Left ventricle myocardium superior (tissue), 1 donor: ENCODE measurements at regions not wholly inside any gene's neighbourhood (a gene's known extent, or its start where the extent isn't known, plus 50 kb on each side); places are given as distances from the start of the nearest gene placed in this dataset.
"Not testable (repeated sequence)": the region's sequence is repeated elsewhere in the genome, so short reads cannot be mapped to it uniquely, and the experiment has no call there.

ENCODE experiments used
- ATAC-seq: fragments of 200-7000 bp; cut with Tn5 transposase; one replicate; pipeline ENCODE4 v1.9.1; 2020; ENCODE audit warnings: mild to moderate bottlenecking, moderate library complexity
- DNase-seq: peaks from one replicate; pipeline ENCODE4 v3.0.0-alpha.2; 2020
- intact Hi-C: fragments of 100-400 bp; cut with micrococcal nuclease; formaldehyde crosslinking; loops from one replicate; pipeline ENCODE4 v1.11.0; 2022
- donor health status: DM: no; HTN: yes; CAD: no; lungs with severe emphysema.

DNA sequence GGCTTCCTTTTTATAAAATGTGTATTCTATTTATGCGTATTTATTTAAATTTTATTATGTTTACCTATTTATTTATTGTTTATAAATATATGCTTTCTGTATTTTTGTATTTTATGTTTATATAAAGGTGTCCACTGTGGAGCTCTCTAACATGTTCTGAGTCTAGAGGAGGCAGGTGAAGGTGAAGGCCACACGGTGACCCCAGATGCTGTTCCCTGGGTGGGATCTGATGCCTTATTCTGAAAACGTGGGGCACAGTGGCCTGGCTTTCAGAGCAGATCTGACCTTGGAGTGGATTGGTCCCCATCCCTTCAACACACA is 104.7 kb upstream of the SLC7A14 start:
- no peak for ATAC-seq
- intact Hi-C loops = loop anchor here (10.0 kb wide), 2 partner anchors 136 to 276 kb away; partner anchors contain the start of gene CLDN11

DNA sequence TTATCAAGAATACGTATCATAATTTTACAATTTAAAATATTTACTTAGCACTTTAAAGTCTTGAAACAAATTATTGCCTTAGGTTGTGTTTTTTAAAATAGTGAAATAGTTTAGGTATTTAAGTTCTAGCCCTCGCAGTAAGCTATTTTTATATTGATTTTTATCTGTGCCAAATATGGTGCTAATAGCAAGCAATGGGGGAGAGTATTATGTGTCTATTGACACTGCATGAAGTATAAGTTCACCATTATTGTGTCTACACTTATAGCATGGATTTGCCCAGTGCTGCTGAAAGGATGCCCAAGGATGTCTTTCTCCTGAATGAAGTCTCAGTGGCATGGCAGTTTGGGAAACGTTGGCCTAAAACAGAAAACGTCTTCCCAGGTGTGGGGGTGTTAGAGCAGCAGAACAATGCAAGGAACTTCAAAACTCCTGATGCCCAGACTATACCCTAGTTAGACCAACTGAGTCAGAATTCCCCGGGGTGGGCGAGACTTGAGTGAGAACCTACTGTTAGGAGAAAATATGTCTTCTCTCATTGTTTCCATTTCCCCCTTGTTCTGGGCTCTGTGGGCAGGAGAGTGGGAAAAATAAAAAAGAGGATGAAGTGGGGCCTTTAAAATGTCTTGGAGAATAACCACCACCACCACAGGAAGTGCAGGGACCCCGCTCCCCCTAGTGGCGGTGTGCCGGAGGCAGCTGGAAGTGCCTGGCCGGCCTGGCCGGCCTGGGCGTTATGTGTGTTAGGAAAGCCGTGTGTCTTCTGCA is 104.2 kb upstream of the SLC7A14 start:
- ATAC-seq = peak; percentile 87
- intact Hi-C loops = loop anchor here (10.0 kb wide), 2 partner anchors 135 to 275 kb away; partner anchors contain the start of gene CLDN11

More for the DNA sequence above, 104.7 kb upstream of the SLC7A14 start:
- no peak for DNase-seq

DNA sequence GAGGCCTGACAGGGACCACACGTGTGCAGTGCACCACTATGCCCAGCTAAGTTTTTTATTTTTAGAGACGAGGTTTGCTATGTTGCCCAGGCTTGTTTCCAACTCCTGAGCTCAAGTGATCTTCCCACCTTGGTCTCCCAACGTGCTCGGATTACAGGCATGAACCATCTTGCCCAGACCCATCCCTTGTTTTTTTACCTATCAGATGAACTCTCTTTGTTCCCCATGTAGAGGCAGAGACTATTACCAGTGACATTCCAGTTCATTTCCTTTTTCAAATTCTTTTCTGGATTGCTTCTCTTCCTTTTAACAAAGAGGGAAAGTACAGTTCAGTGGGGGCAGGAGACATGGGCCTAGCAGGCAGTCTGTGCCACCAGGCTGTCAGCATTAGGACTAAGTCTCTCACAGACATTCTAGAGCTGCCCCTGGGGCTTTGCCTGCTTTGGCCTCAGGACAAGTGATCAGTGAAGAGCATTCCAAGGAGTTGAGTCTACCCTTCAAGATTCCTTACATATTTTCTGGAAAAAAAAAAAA is 103.5 kb upstream of the SLC7A14 start:
- no peak for DNase-seq
- ATAC-seq = peak; percentile 54
- intact Hi-C loops = no loop called here

More for the DNA sequence above, 104.2 kb upstream of the SLC7A14 start:
- DNase-seq = peak; percentile 82

DNA sequence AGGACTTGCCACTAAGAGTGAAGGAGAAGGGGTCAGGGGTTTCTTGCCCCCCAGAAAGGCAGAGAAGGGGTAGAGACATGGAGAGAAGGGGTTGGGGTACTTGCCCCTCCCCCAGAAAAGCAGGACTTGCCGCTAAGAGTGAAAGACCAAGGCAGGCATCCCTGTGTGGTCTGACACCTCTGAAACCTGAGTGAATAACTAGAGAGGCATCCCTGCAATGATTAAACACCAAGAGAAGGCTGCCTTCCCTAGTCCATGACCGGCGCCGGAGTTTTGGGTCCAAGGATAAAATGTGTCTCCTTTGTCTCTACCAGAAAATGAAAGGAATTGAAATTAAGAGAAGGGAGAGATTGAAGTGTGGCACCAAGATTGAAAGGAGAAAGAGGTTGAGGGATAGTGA is 102.3 kb upstream of the SLC7A14 start:
- DNase-seq, ATAC-seq, intact Hi-C loops: not testable (repeated sequence)

DNA sequence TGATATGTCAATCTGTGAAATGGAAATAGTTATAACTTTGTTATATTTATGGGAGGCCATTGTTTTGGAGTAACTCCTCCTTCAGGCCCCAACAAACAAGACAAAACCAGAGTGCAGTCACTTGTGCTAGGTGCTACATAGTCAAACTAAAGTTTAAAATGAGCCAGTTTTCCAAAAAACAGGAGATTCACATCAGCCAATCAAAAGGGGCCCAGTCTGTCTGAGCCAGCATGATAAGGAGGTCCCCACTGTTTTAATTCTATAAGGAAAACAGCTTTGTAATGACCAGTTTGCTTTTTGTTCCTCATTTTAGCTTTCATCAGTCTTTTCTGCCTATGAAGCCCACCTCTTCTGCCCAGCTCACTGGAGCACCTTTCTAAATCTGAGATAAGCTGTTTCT is 94.7 kb upstream of the SLC7A14 start:
- ATAC-seq (no peak), DNase-seq (no peak)
- intact Hi-C loops = no loop called here

DNA sequence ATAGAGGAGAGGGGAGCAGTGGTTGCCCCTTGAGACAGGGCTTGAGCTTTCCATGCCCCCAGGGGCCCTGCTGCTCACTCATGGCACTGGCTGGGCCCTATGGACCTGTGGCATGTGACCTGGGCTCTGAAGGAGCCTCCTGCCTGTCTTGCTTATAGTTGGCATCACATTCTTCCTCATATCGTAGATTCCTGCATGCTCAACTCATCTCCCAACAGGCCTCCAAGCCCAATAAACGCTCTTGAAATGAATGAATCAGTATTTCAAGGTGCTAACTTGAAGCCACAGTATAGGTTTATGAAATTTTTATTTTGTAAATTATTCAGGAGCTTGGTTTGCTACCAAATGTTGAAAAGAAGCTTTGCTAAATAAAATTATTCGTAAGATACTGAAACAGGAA is 93.3 kb upstream of the SLC7A14 start:
- intact Hi-C loops = no loop called here
- ATAC-seq = no peak
- no peak for DNase-seq

DNA sequence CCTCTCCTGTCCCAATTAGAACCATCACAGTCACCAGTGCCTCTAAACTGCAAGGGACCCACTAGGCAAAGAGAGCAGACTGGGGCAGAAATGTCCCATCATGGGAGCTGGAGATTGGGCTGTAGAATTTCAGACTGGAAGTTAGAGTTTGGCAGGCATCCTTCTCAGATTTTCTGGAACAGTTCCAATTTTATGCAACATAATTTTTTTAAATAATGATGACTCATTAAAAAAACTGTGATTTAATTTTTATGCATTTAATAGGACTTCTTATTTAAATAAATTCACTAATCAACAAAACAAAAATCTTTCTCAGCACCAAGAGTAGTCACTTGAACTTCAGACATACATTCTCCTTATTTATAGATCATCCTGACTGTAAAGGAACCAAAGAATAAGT is 84.6 kb upstream of the SLC7A14 start:
- intact Hi-C loops = no loop called here
- DNase-seq (no peak), ATAC-seq (no peak)

DNA sequence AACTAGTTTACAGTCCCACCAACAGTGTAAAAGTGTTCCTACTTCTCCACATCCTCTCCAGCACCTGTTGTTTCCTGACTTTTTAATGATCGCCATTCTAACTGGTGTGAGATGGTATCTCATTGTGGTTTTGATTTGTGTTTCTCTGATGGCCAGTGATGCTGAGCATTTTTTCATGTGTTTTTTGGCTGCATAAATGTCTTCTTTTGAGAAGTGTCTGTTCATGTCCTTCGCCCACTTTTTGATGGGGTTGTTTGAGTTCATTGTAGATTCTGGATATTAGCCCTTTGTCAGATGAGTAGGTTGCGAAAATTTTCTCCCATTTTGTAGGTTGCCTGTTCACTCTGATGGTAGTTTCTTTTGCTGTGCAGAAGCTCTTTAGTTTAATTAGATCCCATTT is 77.1 kb upstream of the SLC7A14 start:
- intact Hi-C loops, ATAC-seq, DNase-seq: not testable (repeated sequence)

DNA sequence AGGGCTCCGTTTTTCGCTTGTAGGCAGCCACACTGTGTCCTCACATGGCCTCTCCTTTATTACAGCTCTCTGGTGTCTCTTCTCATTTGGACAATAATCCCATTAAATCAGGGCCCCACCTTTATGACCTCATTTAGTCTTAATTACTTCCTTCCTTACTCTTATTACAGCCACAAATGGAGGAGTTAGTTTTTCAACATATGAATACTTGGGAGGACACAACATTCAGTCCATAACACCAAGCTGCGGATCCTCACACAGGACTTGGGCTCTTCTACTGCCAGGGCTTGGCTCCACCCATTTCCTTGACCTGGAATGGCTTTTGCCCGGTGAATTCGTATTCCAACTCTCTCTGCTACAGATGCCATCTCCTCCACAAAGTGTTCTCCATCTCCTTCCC is 74.3 kb upstream of the SLC7A14 start:
- DNase-seq (no peak), ATAC-seq (no peak)
- intact Hi-C loops = no loop called here

DNA sequence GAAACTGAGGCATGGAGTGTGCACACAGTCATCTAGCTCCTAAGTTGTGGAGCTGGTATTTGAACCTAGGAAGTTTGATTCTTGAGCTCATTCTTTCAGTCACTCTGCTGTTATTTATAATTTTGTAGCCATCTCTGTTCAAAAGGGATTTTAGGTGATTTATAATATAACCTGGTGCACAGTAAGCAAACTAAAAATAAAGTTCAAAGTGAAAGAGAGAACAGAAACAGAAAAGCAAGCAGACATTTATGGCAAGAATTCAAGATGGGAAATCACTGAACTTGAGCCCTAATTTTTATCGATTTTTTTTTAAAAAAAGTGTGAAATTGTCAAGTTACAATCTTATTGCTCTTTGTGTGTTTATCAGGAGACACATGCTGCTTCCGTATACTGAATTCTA is 71.4 kb upstream of the SLC7A14 start:
- intact Hi-C loops = no loop called here
- DNase-seq = no peak
- no peak for ATAC-seq

DNA sequence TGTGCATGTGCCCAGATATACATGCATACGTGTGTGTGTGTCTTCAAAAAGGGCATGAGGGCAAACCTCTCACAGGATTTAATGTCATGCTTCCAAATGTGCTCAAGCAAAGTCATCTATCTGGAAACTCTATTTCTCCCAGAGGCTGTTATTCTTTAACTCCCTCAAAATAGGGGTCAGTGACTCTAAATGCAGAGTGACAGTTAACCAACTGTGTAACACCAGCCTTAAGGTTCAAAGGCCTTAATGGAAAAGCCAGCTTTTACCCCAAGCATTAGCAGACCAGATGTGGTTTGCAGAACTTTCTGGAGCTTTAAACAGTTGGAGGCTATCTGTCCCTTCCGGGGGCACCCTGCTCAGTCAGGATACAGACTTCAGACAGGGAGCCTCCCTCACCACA is 70.4 kb upstream of the SLC7A14 start:
- ATAC-seq = no peak
- intact Hi-C loops = no loop called here
- no peak for DNase-seq

DNA sequence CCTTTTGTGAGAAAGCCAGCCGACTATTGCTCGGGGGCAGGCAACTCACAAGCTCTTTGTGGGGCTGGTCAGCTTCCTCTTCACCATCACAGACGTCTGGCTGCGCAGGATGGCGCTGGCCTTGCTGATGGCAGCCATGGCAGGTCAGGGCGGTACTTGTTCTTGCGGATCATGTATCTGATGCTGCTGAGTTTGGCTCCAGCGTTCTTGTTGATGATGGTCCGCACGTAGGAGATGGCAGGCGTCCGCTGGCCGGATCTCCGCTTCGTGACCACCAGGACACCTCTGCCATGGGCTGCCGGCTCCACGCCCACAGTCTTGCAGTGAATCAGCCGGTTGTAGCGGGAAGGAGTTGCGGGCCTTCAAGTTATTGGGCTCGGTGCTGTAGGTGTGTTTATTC is 67.9 kb upstream of the SLC7A14 start:
- intact Hi-C loops = no loop called here
- DNase-seq (no peak), ATAC-seq (no peak)

DNA sequence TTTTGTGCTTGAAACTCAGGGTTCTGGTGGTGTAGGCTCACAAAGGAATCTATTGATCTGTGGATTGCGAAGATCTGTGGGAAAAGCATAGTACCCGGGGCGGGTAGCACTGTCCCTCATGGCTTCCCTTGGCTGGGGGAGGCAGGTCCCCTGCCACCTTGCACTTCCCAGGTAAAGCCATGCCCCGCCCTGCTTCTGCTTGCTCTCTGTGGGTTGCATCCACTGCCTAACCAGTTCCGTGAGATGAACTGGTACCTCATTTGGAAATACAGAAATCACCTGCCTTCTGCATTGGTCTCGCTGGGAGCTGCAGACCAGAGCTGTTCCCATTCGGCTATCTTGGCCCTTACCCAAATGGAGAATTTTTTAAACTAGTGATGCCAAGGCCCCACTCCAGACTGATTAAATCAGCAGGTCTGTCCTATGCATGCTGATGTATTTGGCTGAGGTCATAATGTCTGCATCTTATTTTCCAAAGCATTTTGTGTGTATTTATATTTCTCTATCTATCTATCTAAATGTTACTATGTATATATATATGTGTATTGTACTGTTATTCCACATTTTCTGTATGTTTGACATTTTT is 65.5 kb upstream of the SLC7A14 start:
- ATAC-seq (no peak), DNase-seq (no peak)
- intact Hi-C loops = no loop called here

DNA sequence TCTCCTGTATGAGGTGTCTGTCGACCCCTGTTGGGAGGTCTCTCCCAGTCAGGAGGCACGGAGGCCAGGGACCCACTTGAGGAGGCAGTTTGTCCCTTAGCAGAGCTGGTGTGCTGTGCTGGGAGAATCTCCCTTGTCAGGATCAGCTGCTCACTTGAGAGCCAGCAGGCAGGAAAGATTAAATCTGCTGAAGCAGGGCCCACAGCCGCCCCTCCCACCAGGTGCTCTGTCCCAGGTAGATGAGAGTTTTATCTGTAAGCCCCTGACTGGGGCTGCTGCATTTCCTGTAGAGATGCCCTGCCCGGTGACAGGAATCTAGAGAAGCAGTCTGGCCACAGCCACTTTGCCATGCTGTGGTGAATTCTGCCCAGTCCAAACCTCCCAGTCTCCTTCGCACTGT is 64.7 kb upstream of the SLC7A14 start:
- intact Hi-C loops, ATAC-seq, DNase-seq: not testable (repeated sequence)

DNA sequence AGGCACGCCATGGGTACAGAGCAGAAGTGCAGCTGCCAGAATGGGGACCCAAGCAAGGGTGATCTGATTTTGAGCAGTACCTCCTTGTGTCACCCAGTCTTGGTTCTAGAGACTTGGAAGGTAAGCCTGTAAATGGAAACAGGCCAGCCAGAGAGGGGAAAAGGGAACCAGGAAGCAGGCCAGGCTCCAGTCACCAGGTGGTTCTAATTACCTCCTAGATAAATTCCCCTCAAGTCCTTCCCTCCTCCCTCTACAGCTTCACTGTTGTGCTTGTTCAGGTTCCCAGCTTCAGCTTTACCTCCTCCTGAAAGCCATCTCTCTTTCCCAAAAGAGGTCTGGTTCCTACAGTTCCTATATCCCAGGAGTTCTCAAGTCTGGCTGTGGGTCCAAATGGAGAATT is 58.8 kb upstream of the SLC7A14 start:
- intact Hi-C loops = no loop called here
- DNase-seq = no peak
- ATAC-seq = no peak

DNA sequence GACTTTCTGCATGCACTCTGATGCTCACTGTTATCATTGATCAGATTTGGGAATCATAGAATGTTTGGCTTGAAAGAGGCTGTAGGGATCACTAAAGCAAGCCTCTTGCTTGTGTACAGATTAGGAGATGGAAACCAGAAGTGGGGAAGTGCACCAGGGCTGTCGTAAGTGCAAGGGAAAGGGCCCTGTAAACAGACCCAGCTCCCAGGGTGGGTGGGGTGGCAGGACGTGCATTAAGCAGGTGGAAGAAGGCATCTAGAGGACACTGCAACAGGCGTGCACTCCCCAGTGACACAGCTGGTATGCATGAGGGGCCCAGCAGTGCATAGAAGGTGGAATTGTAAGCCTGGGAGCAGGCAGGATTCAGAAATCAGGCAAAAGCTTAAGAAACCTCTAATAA is 58.0 kb upstream of the SLC7A14 start:
- DNase-seq (no peak), ATAC-seq (peak; percentile 32)
- intact Hi-C loops = no loop called here

DNA sequence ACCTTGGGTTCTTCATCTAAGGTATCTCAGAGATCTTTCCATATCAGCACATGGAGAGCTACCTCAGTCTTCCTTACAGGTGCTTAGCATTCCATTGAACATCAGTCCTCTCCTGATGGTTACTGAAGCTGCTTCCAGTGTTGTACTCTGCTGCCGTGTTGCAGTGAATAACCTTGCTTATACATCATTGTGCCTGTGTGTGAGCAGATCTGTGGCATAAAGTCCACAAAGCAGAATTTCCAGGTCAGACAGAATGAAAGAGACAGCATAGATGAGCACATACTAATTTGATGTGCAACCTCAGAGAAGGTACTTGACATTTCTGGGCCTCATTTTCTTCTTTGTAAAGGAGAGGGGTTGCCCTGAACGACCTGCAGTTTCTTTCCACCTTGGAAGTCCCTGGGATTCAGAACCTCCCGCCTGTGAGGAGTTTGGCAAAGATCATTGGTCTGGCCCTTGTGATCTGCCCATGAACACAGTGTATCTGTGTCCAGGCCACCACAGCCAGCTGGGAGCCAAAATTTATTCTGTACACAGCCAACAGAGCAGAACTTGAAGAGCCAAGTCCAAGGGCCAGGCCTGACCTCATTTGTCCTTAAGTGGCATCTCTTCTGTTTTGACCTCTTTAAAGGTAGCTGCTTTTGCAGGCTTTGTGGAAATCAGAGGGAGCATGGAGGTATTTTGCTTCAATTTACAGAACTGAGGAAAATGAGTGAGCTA is 57.2 kb upstream of the SLC7A14 start:
- intact Hi-C loops = no loop called here
- ATAC-seq (peak; percentile 99), DNase-seq (peak; percentile 69)

DNA sequence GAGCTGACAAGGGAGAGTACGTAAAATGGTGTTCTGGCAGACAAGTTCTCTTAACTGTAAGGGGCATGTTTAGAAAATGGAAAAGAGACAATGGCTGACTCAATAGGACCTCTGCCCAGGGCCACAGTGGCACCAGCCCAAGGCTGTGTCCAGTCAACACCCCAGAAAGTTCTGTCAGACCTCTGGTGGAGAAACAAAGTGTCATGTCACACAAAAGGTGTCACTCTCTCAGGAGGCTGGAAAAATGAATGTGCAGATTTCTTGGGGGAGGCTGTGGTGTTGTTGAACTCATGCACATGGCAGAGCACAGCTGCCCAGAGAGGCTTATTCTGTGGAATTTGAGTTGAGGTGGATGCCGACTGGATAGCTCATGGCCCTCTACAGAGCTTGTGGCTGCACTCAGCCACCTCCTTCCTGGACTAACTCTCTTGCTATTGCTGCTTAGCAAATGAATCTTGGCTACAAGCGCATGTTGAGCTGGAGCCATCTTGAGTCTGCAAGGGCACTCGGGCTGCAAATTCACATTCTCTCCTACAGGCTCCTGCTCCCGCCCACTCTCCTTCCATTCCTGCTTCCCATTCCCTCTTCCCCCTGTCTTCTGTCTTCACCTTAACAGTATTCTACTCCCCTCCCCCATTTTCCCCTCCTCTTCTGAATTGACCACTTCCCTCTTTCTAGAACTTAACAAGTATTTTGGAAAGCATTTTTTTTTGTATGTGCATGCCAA is 55.8 kb upstream of the SLC7A14 start:
- no peak for DNase-seq
- intact Hi-C loops = no loop called here

DNA sequence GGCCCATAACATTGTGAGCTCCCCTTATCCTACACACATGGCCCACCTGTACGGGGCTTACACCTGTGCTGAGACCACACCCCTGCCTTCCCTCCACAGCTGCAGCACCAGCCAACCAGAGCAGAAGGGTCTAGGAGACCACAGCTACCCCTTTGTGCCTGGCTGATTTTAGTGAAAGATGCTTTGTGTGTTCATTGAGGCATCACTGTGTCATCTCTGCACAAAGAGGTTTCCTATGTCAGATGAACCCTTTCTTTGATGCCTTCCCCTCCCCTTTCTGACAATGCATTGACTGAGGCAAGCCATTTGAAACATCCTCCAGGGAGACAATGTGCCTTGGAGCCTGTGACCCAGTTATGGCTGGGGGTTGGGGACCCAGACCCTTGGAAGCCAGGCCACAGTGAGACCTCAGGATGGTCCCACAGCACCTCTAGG is 54.9 kb upstream of the SLC7A14 start:
- intact Hi-C loops = no loop called here
- ATAC-seq = no peak
- no peak for DNase-seq

More for the DNA sequence above, 55.8 kb upstream of the SLC7A14 start:
- no peak for ATAC-seq
